B cell (primary cell): ENCODE measurements at regions not wholly inside any gene's neighbourhood (a gene's known extent, or its start where the extent isn't known, plus 50 kb on each side); places are given as distances from the start of the nearest gene placed in this dataset.

Experiments
- EZH2 ChIP-seq: IDR thresholded peaks from 2 replicates; pipeline ENCODE4 v1.6.1; 2012; ENCODE audit warnings: borderline replicate concordance, low read depth, mild to moderate bottlenecking, moderate library complexity, low read length; ENCODE audit not compliant: insufficient read depth, poor library complexity, severe bottlenecking
- TF ChIP-seq, protein P1 (sequence below): fragments of 200-600 bp; IDR thresholded peaks from one replicate; pipeline ENCODE4 v1.8.0; 2022; ENCODE audit warnings: antibody characterized with exemption, mild to moderate bottlenecking

- TF ChIP-seq, protein P1, sequence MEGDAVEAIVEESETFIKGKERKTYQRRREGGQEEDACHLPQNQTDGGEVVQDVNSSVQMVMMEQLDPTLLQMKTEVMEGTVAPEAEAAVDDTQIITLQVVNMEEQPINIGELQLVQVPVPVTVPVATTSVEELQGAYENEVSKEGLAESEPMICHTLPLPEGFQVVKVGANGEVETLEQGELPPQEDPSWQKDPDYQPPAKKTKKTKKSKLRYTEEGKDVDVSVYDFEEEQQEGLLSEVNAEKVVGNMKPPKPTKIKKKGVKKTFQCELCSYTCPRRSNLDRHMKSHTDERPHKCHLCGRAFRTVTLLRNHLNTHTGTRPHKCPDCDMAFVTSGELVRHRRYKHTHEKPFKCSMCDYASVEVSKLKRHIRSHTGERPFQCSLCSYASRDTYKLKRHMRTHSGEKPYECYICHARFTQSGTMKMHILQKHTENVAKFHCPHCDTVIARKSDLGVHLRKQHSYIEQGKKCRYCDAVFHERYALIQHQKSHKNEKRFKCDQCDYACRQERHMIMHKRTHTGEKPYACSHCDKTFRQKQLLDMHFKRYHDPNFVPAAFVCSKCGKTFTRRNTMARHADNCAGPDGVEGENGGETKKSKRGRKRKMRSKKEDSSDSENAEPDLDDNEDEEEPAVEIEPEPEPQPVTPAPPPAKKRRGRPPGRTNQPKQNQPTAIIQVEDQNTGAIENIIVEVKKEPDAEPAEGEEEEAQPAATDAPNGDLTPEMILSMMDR, result no peak
- no peak for TF ChIP-seq EZH2
Observed at GRCh38 chr2:72033636-72034035, 114.0 kb downstream of the CYP26B1 start.
